ENCODE measurements at regions not wholly inside any gene's neighbourhood (a gene's known extent, or its start where the extent isn't known, plus 50 kb on each side); places are given as distances from the start of the nearest gene placed in this dataset.
A peak's percentile ranks its signal among the peaks of the same experiment; 100 is the strongest.

DNA sequence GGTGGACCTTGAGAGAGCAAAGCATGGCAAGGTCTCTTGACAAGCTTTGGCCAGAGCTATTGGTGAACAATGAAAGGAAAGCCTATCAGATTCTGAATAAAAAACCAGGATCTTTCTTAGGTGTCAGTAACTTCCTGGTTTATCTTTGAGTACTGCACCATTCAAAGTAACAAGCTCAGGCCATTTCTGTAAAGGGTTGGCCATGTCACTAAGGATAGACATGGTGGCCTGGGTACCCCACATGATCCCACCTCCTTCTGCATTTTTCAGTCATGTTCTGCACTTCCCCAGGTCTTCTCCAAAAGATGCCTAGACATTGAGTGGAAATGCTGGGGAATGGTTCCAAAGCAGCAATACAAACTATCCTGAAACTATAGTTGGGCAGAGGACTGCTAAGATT is 242.0 kb downstream of the ARHGAP12 start:
- peaks cover 39% of the 10 kb centered on the region for H3K9me3 ChIP-seq
- TF ChIP-seq POLR2AphosphoS5 (IDR thresholded peaks at IDR 0.05) (no peak), EP300 (IDR thresholded peaks at IDR 0.05) (no peak), POLR2A (IDR thresholded peaks at IDR 0.05) (no peak), CTCF (IDR thresholded peaks at IDR 0.05) (no peak)

GRCh38 chr10:31683682-31684081 is 244.9 kb downstream of the ARHGAP12 start:
- no peak for DNase-seq (ENCODE audit: low spot score in 2 of 2)
- Histone ChIP-seq H3K4me1 (peaks cover 11% of the 10 kb centered on the region), H3K36me3 (no peaks in the 10 kb centered on the region), H3K9me3 (peaks cover 31% of the 10 kb centered on the region), H3K27me3 (no peaks in the 10 kb centered on the region), H3K4me3 (no peak overlapping the region), H3K27ac (no peak overlapping the region)
- WGBS: 89% methylated on average over 1 of the region's 1 CpG
- no peak for TF ChIP-seq POLR2A (IDR thresholded peaks at IDR 0.05)
- TF ChIP-seq POLR2AphosphoS5 (IDR thresholded peaks at IDR 0.05): no peak

More for the DNA sequence above, 242.0 kb downstream of the ARHGAP12 start:
- Histone ChIP-seq H3K36me3 (no peaks in the 10 kb centered on the region), H3K4me3 (no peak overlapping the region), H3K27me3 (no peaks in the 10 kb centered on the region), H3K27ac (no peak overlapping the region), H3K4me1 (no peaks in the 10 kb centered on the region)
- DNase-seq (ENCODE audit: low spot score in 2 of 2): no peak

DNA sequence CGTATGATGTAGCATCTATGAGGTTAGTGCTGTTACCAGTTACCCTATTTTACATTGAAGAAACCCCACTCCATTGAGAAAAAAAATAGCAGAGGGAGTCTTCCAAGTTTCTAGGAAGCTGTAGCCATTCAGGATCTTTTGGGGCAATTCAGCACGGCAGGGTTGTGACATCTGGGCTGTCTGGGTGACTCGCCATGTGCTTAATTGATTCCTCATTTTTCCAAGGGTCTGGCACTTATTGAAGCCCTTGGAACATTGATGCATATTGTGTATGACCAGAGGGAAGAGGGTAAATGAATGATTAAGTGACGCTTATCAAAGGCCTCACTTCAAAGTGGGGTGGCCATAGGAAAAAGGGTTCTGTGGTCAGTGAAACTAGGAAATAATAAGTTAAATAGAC is 248.7 kb downstream of the ARHGAP12 start:
- Histone ChIP-seq H3K27ac (no peak overlapping the region), H3K27me3 (no peaks in the 10 kb centered on the region), H3K36me3 (no peaks in the 10 kb centered on the region), H3K4me3 (no peak overlapping the region), H3K9me3 (peaks cover 23% of the 10 kb centered on the region), H3K4me1 (peaks cover 25% of the 10 kb centered on the region)
- DNase-seq (ENCODE audit: low spot score in 2 of 2): no peak
- TF ChIP-seq POLR2AphosphoS5 (IDR thresholded peaks at IDR 0.05) (no peak), CTCF (IDR thresholded peaks at IDR 0.05) (no peak), POLR2A (IDR thresholded peaks at IDR 0.05) (no peak), EP300 (IDR thresholded peaks at IDR 0.05) (no peak)
- WGBS: 66% methylated on average over 4 of the region's 4 CpGs

- WGBS: 54% methylated on average over 20 of the region's 20 CpGs
- Histone ChIP-seq H3K4me3 (peak overlapping the region; percentile 22), H3K36me3 (no peaks in the 10 kb centered on the region), H3K9me3 (peaks cover 27% of the 10 kb centered on the region), H3K27me3 (no peaks in the 10 kb centered on the region), H3K27ac (peak overlapping the region; percentile 83), H3K4me1 (peaks cover 25% of the 10 kb centered on the region)
- no peak for DNase-seq (ENCODE audit: low spot score in 2 of 2)
- TF ChIP-seq POLR2A (IDR thresholded peaks at IDR 0.05) (no peak), CTCF (IDR thresholded peaks at IDR 0.05) (no peak), POLR2AphosphoS5 (IDR thresholded peaks at IDR 0.05) (peak; percentile 8 to 35 (median 11))
These were observed 249.8 kb downstream of the ARHGAP12 start for GRCh38 chr10:31678575-31679516.

- 23% methylated on average over 8 of the region's 12 CpGs for WGBS
- Histone ChIP-seq H3K9me3 (peaks cover 21% of the 10 kb centered on the region), H3K36me3 (no peaks in the 10 kb centered on the region), H3K4me1 (peaks cover 25% of the 10 kb centered on the region), H3K4me3 (peak overlapping the region; percentile 22), H3K27me3 (no peaks in the 10 kb centered on the region), H3K27ac (peak overlapping the region; percentile 83)
- TF ChIP-seq EP300 (IDR thresholded peaks at IDR 0.05): no peak
- no peak for TF ChIP-seq POLR2AphosphoS5 (IDR thresholded peaks at IDR 0.05)
- peak; percentile 80 to 82 for DNase-seq (ENCODE audit: low spot score in 2 of 2)
These were observed 250.5 kb downstream of the ARHGAP12 start for GRCh38 chr10:31678139-31678536.
